GM19025 (cell line): ENCODE measurements at regions not wholly inside any gene's neighbourhood (a gene's known extent, or its start where the extent isn't known, plus 50 kb on each side); places are given as distances from the start of the nearest gene placed in this dataset.

ENCODE experiments used
- ATAC-seq: cut with Tn5 transposase; IDR thresholded peaks from one replicate; pipeline ENCODE4 v1.9.1; 2021; ENCODE audit warnings: mild to moderate bottlenecking, low read depth, moderate library complexity; ENCODE audit not compliant: unreplicated experiment

GRCh38 chr7:32273297-32273696 lies 203.1 kb upstream of the PDE1C start:
- ATAC-seq, result no peak

GRCh38 chr7:32266932-32267475 lies 196.8 kb upstream of the PDE1C start:
- ATAC-seq, result no peak

- no peak for ATAC-seq
These were observed 194.6 kb upstream of the PDE1C start for GRCh38 chr7:32264702-32265284.

GRCh38 chr7:32263611-32264010 lies 193.4 kb upstream of the PDE1C start:
- ATAC-seq, result no peak

GRCh38 chr7:32262315-32262714 lies 192.1 kb upstream of the PDE1C start:
- no peak for ATAC-seq

GRCh38 chr7:32259931-32260596 lies 189.9 kb upstream of the PDE1C start:
- ATAC-seq, result peak; percentile 90

- no peak for ATAC-seq
These were observed 188.1 kb upstream of the PDE1C start for GRCh38 chr7:32258265-32258664.

GRCh38 chr7:32257621-32258020 lies 187.4 kb upstream of the PDE1C start:
- no peak for ATAC-seq

- no peak for ATAC-seq
These were observed 186.6 kb upstream of the PDE1C start for GRCh38 chr7:32256811-32257210.

GRCh38 chr7:32256376-32256775 lies 186.2 kb upstream of the PDE1C start:
- no peak for ATAC-seq

- peak; percentile 32 for ATAC-seq
These were observed 184.8 kb upstream of the PDE1C start for GRCh38 chr7:32255036-32255435.

GRCh38 chr7:32253299-32253698 lies 183.1 kb upstream of the PDE1C start:
- ATAC-seq, result no peak

GRCh38 chr7:32251659-32252058 lies 181.5 kb upstream of the PDE1C start:
- no peak for ATAC-seq

GRCh38 chr7:32250471-32251260 lies 180.5 kb upstream of the PDE1C start:
- ATAC-seq, result no peak

GRCh38 chr7:32250003-32250402 lies 179.8 kb upstream of the PDE1C start:
- ATAC-seq, result no peak

- ATAC-seq, result no peak
These were observed 178.3 kb upstream of the PDE1C start for GRCh38 chr7:32248522-32248921.

GRCh38 chr7:32244806-32245345 lies 174.7 kb upstream of the PDE1C start:
- no peak for ATAC-seq

- no peak for ATAC-seq
These were observed 173.6 kb upstream of the PDE1C start for GRCh38 chr7:32243687-32244290.

- no peak for ATAC-seq
These were observed 172.2 kb upstream of the PDE1C start for GRCh38 chr7:32242436-32242835.

GRCh38 chr7:32241636-32242035 lies 171.4 kb upstream of the PDE1C start:
- ATAC-seq, result no peak

GRCh38 chr7:32239764-32240163 lies 169.6 kb upstream of the PDE1C start:
- ATAC-seq, result no peak
